HepG2 (cell line): ENCODE measurements at regions not wholly inside any gene's neighbourhood (a gene's known extent, or its start where the extent isn't known, plus 50 kb on each side); places are given as distances from the start of the nearest gene placed in this dataset.

Source experiments
- ATAC-seq: fragments of 200-7000 bp; cut with Tn5 transposase; 3 replicates; pipeline ENCODE4 v1.9.1; 2020; ENCODE audit warnings: mild to moderate bottlenecking, moderate library complexity
- BruUV-seq: library from RNA; stranded (reverse); fragments of 400-500 nt; replicated peaks from 2 replicates; lab custom pipeline; 2021; lab: Mats Ljungman, UMichigan
- CTCF ChIA-PET: fragments of 300-600 bp; formaldehyde crosslinking; extraction: SDS; loops from one replicate; lab custom pipeline; 2021; ENCODE audit warnings: low total read pairs, inconsistent platforms, low intra/inter-chr PET ratio; lab: Yijun Ruan, JAX
- POLR2A ChIA-PET: fragments of 350-600 bp; sonication (Branson Sonifier 250); formaldehyde crosslinking; loops from one replicate; lab custom pipeline; 2020; ENCODE audit warnings: antibody characterized with exemption, inconsistent platforms; lab: Yijun Ruan, JAX
- DNase-seq: peaks from one replicate; pipeline ENCODE4 v3.0.0-alpha.2; 2015; ENCODE audit warnings: low spot score
- FAIRE-seq: peaks from 3 replicates; lab custom pipeline; 2011; peaks lifted over from hg19 to GRCh38; lab: Jason Lieb, UNC
- H2AFZ ChIP-seq: one replicate; pipeline ENCODE4 v1.6.1; 2011; ENCODE audit warnings: low read length, inconsistent platforms
- H3K27ac ChIP-seq: fragments of 300-600 bp; 3 replicates; pipeline ENCODE4 v1.8.0; 2011; ENCODE audit warnings: mixed run types, mild to moderate bottlenecking, mixed read lengths, low read length, inconsistent platforms; ENCODE audit not compliant: insufficient read depth; ENCODE audit errors: extremely low read length
- H3K27me3 ChIP-seq, 2 experiments: fragments of 200-600 bp in 1 of 2; 2 replicates in 1 of 2; 3 replicates in 1 of 2; pipeline versions ENCODE4 v1.6.0 to v1.8.0; 2011; ENCODE audit warnings: low read length in 2 of 2, mild to moderate bottlenecking in 2 of 2, moderate library complexity in 2 of 2, inconsistent platforms in 1 of 2; ENCODE audit not compliant: insufficient read depth in 2 of 2, control insufficient read depth in 1 of 2
- H3K36me3 ChIP-seq, 2 experiments: fragments of 200-600 bp in 1 of 2; replicated peaks in 1 of 2; 2 replicates in 1 of 2; 3 replicates in 1 of 2; pipeline versions ENCODE4 v1.5.1 to v1.8.0; 2011; ENCODE audit warnings: low read length in 2 of 2, inconsistent platforms in 1 of 2; ENCODE audit not compliant: insufficient read depth in 2 of 2, control insufficient read depth in 1 of 2
- H3K4me1 ChIP-seq: 2 replicates; pipeline ENCODE4 v1.5.1; 2012; ENCODE audit warnings: low read length, inconsistent platforms; ENCODE audit not compliant: insufficient read depth
- H3K4me2 ChIP-seq: 2 replicates; pipeline ENCODE4 v1.6.0; 2011; ENCODE audit warnings: low read depth, low read length, inconsistent platforms
- H3K4me3 ChIP-seq, 3 experiments: fragments of 200-600 bp in 1 of 3; sonication (generic), shearing (Covaris generic) in 1 of 3; replicated peaks in 1 of 3; 2 replicates each; pipeline ENCODE4 v1.5.1; 2011 to 2016; ENCODE audit warnings: low read length in 3 of 3, inconsistent platforms in 2 of 3, low read depth in 2 of 3, mild to moderate bottlenecking in 2 of 3, control low read depth in 1 of 3, mixed read lengths in 1 of 3; ENCODE audit not compliant: insufficient read depth in 1 of 3
- H3K79me2 ChIP-seq: one replicate; pipeline ENCODE4 v1.6.1; 2011; ENCODE audit warnings: low read length, inconsistent platforms; ENCODE audit not compliant: insufficient read depth
- H3K9ac ChIP-seq: 2 replicates; pipeline ENCODE4 v1.6.0; 2011; ENCODE audit warnings: mild to moderate bottlenecking, low read depth, low read length, inconsistent platforms; ENCODE audit not compliant: insufficient read depth
- H3K9me3 ChIP-seq: 2 replicates; pipeline ENCODE4 v1.5.1; 2012; ENCODE audit warnings: mild to moderate bottlenecking, low read length
- H4K20me1 ChIP-seq: 2 replicates; pipeline ENCODE4 v1.6.0; 2011; ENCODE audit warnings: inconsistent platforms, mild to moderate bottlenecking, low read length, moderate library complexity; ENCODE audit not compliant: insufficient read depth
- FOXJ3 ChIP-seq: sonication (generic); formaldehyde crosslinking; IDR thresholded peaks from 2 replicates; pipeline ENCODE4 v1.4.0; 2020; ENCODE audit warnings: missing genetic modification reagents, mild to moderate bottlenecking, borderline replicate concordance
- HMGA1 ChIP-seq: sonication (generic); formaldehyde crosslinking; conservative IDR thresholded peaks from 2 replicates; pipeline ENCODE4 v1.4.0; 2020; ENCODE audit warnings: missing genetic modification reagents
- IRF2 ChIP-seq: IDR thresholded peaks from 2 replicates; pipeline ENCODE4 v1.6.1; 2018; ENCODE audit warnings: missing genetic modification reagents, missing compliant biosample characterization
- KAT8 ChIP-seq: IDR thresholded peaks from 2 replicates; pipeline ENCODE4 v1.6.1; 2016; ENCODE audit warnings: missing genetic modification reagents, missing compliant biosample characterization
- KDM5A ChIP-seq: fragments of 200-600 bp; sonication (generic); IDR thresholded peaks from 2 replicates; pipeline ENCODE4 v1.7.0; 2018; ENCODE audit warnings: antibody characterized with exemption, mild to moderate bottlenecking, low read length, borderline replicate concordance
- MIER2 ChIP-seq: IDR thresholded peaks from 2 replicates; pipeline ENCODE4 v1.6.1; 2016; ENCODE audit warnings: missing biosample characterization, missing genetic modification reagents
- MTA1 ChIP-seq: sonication (generic); formaldehyde crosslinking; IDR thresholded peaks from 2 replicates; pipeline ENCODE4 v1.4.0; 2020; ENCODE audit warnings: missing genetic modification reagents, mild to moderate bottlenecking, borderline replicate concordance
- PCBP1 ChIP-seq: fragments of 200-400 bp; formaldehyde crosslinking; IDR thresholded peaks from 2 replicates; pipeline ENCODE4 v1.6.1; 2017; ENCODE audit warnings: mild to moderate bottlenecking, low read depth, low read length, borderline replicate concordance
- SIN3B ChIP-seq: fragments of 150-350 bp; IDR thresholded peaks from 2 replicates; pipeline ENCODE4 v1.6.1; 2014; ENCODE audit warnings: low read length
- SMAD9 ChIP-seq: sonication (generic); formaldehyde crosslinking; IDR thresholded peaks from 2 replicates; pipeline ENCODE4 v1.5.1; 2020; ENCODE audit warnings: mild to moderate bottlenecking, missing genetic modification reagents
- SMARCE1 ChIP-seq: fragments of 450-650 bp; IDR thresholded peaks from 2 replicates; pipeline ENCODE4 v1.6.1; 2017; ENCODE audit warnings: borderline replicate concordance
- ZNF235 ChIP-seq: sonication (generic); formaldehyde crosslinking; IDR thresholded peaks from 2 replicates; pipeline ENCODE4 v1.8.1; 2023; ENCODE audit warnings: mild to moderate bottlenecking, missing genetic modification reagents, borderline replicate concordance
- ZNF670 ChIP-seq: sonication (generic); formaldehyde crosslinking; IDR thresholded peaks from 2 replicates; pipeline ENCODE4 v1.8.0; 2022; ENCODE audit warnings: mild to moderate bottlenecking, missing genetic modification reagents, borderline replicate concordance
- WGBS: methylation state at CpG from one replicate; pipeline ENCODE4 v1.1.6; 2017; ENCODE audit warnings: low lambda C conversion rate; 5-methylcytosine and 5-hydroxymethylcytosine counted together
- in situ Hi-C: cut with HindIII; loops from 2 replicates; pipeline ENCODE4 v1.10.0; 2017; ENCODE audit warnings: low pct_unique_long_range_greater_than_20kb; ENCODE audit not compliant: extremely low pct_ligation_motif_present
- intact Hi-C: fragments of 100-400 bp; cut with micrococcal nuclease; formaldehyde crosslinking; loops from one replicate; pipeline ENCODE4 v1.10.0; 2022; ENCODE audit not compliant: unreplicated experiment
- TF ChIP-seq, protein P1 (sequence below): sonication (generic); formaldehyde crosslinking; IDR thresholded peaks from 2 replicates; pipeline ENCODE4 v1.4.0; 2020; ENCODE audit warnings: missing genetic modification reagents
- TF ChIP-seq, protein P2 (sequence below): sonication (generic); formaldehyde crosslinking; IDR thresholded peaks from 2 replicates; pipeline ENCODE4 v1.4.0; 2020; ENCODE audit warnings: mild to moderate bottlenecking, low read depth, missing genetic modification reagents
- TF ChIP-seq, protein P3 (sequence below): fragments of 450-650 bp; IDR thresholded peaks from 2 replicates; pipeline ENCODE4 v1.6.1; 2016

DNA sequence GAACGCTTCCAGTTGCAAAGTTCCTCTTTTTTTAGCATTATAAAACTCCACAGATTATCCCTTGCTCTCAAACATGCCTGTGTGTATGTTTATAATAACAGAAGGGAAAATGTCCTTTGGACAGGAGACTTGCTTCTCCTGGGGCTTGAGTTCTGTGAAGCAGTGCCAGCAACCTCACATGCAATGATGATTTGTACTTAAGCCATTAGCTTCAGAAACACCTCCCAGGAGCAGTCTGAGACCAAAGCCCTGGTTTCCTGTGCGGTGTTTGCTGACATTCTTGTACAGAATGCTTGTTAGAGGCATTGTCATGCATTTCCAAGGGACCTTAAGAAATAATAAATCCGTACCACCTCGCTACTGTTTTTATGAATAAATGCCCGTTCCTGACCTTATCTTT lies 752.8 kb downstream of the CBLN4 start:
- no peak for TF ChIP-seq MIER2 (CRISPR knock-in tag)
- no peak for TF ChIP-seq ZNF235
- no peak for TF ChIP-seq KAT8 (CRISPR knock-in tag)
- TF ChIP-seq SMAD9 (CRISPR knock-in tag): no peak
- TF ChIP-seq, protein P1, sequence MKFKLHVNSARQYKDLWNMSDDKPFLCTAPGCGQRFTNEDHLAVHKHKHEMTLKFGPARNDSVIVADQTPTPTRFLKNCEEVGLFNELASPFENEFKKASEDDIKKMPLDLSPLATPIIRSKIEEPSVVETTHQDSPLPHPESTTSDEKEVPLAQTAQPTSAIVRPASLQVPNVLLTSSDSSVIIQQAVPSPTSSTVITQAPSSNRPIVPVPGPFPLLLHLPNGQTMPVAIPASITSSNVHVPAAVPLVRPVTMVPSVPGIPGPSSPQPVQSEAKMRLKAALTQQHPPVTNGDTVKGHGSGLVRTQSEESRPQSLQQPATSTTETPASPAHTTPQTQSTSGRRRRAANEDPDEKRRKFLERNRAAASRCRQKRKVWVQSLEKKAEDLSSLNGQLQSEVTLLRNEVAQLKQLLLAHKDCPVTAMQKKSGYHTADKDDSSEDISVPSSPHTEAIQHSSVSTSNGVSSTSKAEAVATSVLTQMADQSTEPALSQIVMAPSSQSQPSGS (CRISPR knock-in tag): no peak
- TF ChIP-seq FOXJ3 (CRISPR knock-in tag): no peak
- TF ChIP-seq IRF2 (CRISPR knock-in tag): no peak
- TF ChIP-seq SMARCE1: no peak
- TF ChIP-seq, protein P2, sequence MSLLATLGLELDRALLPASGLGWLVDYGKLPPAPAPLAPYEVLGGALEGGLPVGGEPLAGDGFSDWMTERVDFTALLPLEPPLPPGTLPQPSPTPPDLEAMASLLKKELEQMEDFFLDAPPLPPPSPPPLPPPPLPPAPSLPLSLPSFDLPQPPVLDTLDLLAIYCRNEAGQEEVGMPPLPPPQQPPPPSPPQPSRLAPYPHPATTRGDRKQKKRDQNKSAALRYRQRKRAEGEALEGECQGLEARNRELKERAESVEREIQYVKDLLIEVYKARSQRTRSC (CRISPR knock-in tag): no peak
- no peak for TF ChIP-seq KDM5A
- TF ChIP-seq ZNF670 (CRISPR knock-in tag): no peak
- TF ChIP-seq PCBP1: no peak
- no peak for TF ChIP-seq MTA1
- no peak for TF ChIP-seq SIN3B
- TF ChIP-seq HMGA1: no peak
- TF ChIP-seq, protein P3, sequence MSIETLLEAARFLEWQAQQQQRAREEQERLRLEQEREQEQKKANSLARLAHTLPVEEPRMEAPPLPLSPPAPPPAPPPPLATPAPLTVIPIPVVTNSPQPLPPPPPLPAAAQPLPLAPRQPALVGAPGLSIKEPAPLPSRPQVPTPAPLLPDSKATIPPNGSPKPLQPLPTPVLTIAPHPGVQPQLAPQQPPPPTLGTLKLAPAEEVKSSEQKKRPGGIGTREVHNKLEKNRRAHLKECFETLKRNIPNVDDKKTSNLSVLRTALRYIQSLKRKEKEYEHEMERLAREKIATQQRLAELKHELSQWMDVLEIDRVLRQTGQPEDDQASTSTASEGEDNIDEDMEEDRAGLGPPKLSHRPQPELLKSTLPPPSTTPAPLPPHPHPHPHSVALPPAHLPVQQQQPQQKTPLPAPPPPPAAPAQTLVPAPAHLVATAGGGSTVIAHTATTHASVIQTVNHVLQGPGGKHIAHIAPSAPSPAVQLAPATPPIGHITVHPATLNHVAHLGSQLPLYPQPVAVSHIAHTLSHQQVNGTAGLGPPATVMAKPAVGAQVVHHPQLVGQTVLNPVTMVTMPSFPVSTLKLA: no peak
- Histone ChIP-seq H2AFZ (no peak overlapping the region), H3K9ac (no peak overlapping the region), H3K9me3 (peaks cover 98% of the 10 kb centered on the region), H3K4me3 (no peak overlapping the region), H4K20me1 (no peaks in the 10 kb centered on the region), H3K79me2 (no peaks in the 10 kb centered on the region), H3K36me3 (no peaks in the 10 kb centered on the region), H3K4me1 (no peaks in the 10 kb centered on the region), H3K4me2 (no peak overlapping the region), H3K27me3 (no peaks in the 10 kb centered on the region), H3K27ac (no peak overlapping the region)
- ATAC-seq: no peak
- in situ Hi-C loops: no loop called here
- CTCF ChIA-PET: no interaction called here
- POLR2A ChIA-PET: no interaction called here
- no peak for DNase-seq
- no TSS peak for BruUV-seq
- intact Hi-C loops: no loop called here
- no peak for FAIRE-seq
- WGBS: 7% methylated on average over 5 of the region's 5 CpGs
